ENCODE measurements at regions not wholly inside any gene's neighbourhood (a gene's known extent, or its start where the extent isn't known, plus 50 kb on each side); places are given as distances from the start of the nearest gene placed in this dataset.
A peak's percentile ranks its signal among the peaks of the same experiment; 100 is the strongest.

- Histone ChIP-seq H3K9ac (ENCODE audit: low read length) (no peak overlapping the region), H4K20me1 (ENCODE audit: insufficient read depth, low read length) (no peaks in the 10 kb centered on the region), H3K79me2 (ENCODE audit: insufficient read depth, low read length) (no peaks in the 10 kb centered on the region), H3K4me1 (ENCODE audit: insufficient read depth, low read length) (peaks cover 4% of the 10 kb centered on the region), H2AFZ (ENCODE audit: low read depth, low read length) (no peak overlapping the region), H3K36me3 (ENCODE audit: insufficient read depth, low read length) (no peaks in the 10 kb centered on the region), H3K4me3 (ENCODE audit: insufficient read depth, low read depth, low read length) (no peak overlapping the region), H3K9me3 (ENCODE audit: insufficient read depth, low read depth, low read length) (no peaks in the 10 kb centered on the region), H3K27me3 (ENCODE audit: insufficient read depth, low read length) (peaks cover 14% of the 10 kb centered on the region), H3K4me2 (ENCODE audit: low read length) (no peak overlapping the region), H3K27ac (ENCODE audit: low read depth, low read length) (no peak overlapping the region)
- no peak for FAIRE-seq
- Mint-ChIP-seq H3K36me3 (ENCODE audit: low read depth, unreplicated experiment) (no peaks in the 10 kb centered on the region), H3K27ac (ENCODE audit: unreplicated experiment) (no peak overlapping the region), H3K4me1 (ENCODE audit: low read depth, unreplicated experiment) (peaks cover 15% of the 10 kb centered on the region), H3K27me3 (ENCODE audit: low read depth, unreplicated experiment) (no peaks in the 10 kb centered on the region), H3K9me3 (ENCODE audit: unreplicated experiment) (peaks cover 4% of the 10 kb centered on the region), H3K4me3 (ENCODE audit: unreplicated experiment) (no peak overlapping the region)
- TF ChIP-seq CTCF (IDR thresholded peaks at IDR 0.05; ENCODE audit: insufficient read depth, low read depth, low read length), result no peak
- peak; percentile 40 for DNase-seq (ENCODE audit: low read depth)
Measured at GRCh38 chr18:76699923-76700322, 122.4 kb upstream of the ZNF236 start.

GRCh38 chr18:76697441-76697901, 124.9 kb upstream of the ZNF236 start:
- peak; percentile 46 for DNase-seq (ENCODE audit: low read depth)
- Histone ChIP-seq H3K27me3 (ENCODE audit: insufficient read depth, low read length) (peaks cover 10% of the 10 kb centered on the region), H3K27ac (ENCODE audit: low read depth, low read length) (no peak overlapping the region), H3K9me3 (ENCODE audit: insufficient read depth, low read depth, low read length) (no peaks in the 10 kb centered on the region), H3K9ac (ENCODE audit: low read length) (peak overlapping the region; percentile 62), H3K4me1 (ENCODE audit: insufficient read depth, low read length) (peaks cover 4% of the 10 kb centered on the region), H4K20me1 (ENCODE audit: insufficient read depth, low read length) (no peaks in the 10 kb centered on the region), H3K79me2 (ENCODE audit: insufficient read depth, low read length) (no peaks in the 10 kb centered on the region), H3K4me3 (ENCODE audit: insufficient read depth, low read depth, low read length) (peak overlapping the region; percentile 45), H3K36me3 (ENCODE audit: insufficient read depth, low read length) (no peaks in the 10 kb centered on the region), H3K4me2 (ENCODE audit: low read length) (peak overlapping the region; percentile 80), H2AFZ (ENCODE audit: low read depth, low read length) (peak overlapping the region; percentile 84)
- FAIRE-seq, result no peak
- Mint-ChIP-seq H3K27me3 (ENCODE audit: low read depth, unreplicated experiment) (no peaks in the 10 kb centered on the region), H3K4me3 (ENCODE audit: unreplicated experiment) (peak overlapping the region; percentile 20), H3K9me3 (ENCODE audit: unreplicated experiment) (no peaks in the 10 kb centered on the region), H3K4me1 (ENCODE audit: low read depth, unreplicated experiment) (peaks cover 15% of the 10 kb centered on the region), H3K36me3 (ENCODE audit: low read depth, unreplicated experiment) (no peaks in the 10 kb centered on the region), H3K27ac (ENCODE audit: unreplicated experiment) (peak overlapping the region; percentile 68)
- TF ChIP-seq EZH2 (IDR thresholded peaks at IDR 0.05; ENCODE audit: insufficient read depth, low read length), result no peak
- TF ChIP-seq CTCF (IDR thresholded peaks at IDR 0.05; ENCODE audit: insufficient read depth, low read depth, low read length), result no peak

GRCh38 chr18:76691800-76692199, 130.6 kb upstream of the ZNF236 start:
- DNase-seq (ENCODE audit: low read depth), result no peak
- peaks cover 7% of the 10 kb centered on the region for H3K4me1 ChIP-seq (ENCODE audit: insufficient read depth, low read length)
- Mint-ChIP-seq H3K9me3 (ENCODE audit: unreplicated experiment) (no peaks in the 10 kb centered on the region), H3K27me3 (ENCODE audit: low read depth, unreplicated experiment) (peaks cover 2% of the 10 kb centered on the region), H3K27ac (ENCODE audit: unreplicated experiment) (no peak overlapping the region), H3K4me3 (ENCODE audit: unreplicated experiment) (no peak overlapping the region), H3K36me3 (ENCODE audit: low read depth, unreplicated experiment) (no peaks in the 10 kb centered on the region), H3K4me1 (ENCODE audit: low read depth, unreplicated experiment) (peaks cover 6% of the 10 kb centered on the region)
- peaks cover 10% of the 10 kb centered on the region for H3K27me3 ChIP-seq (ENCODE audit: insufficient read depth, low read length)
- H3K4me3 ChIP-seq (ENCODE audit: insufficient read depth, low read depth, low read length), result no peak overlapping the region
- no peaks in the 10 kb centered on the region for H3K9me3 ChIP-seq (ENCODE audit: insufficient read depth, low read depth, low read length)
- FAIRE-seq, result no peak
- no peak overlapping the region for H2AFZ ChIP-seq (ENCODE audit: low read depth, low read length)
- no peak overlapping the region for H3K27ac ChIP-seq (ENCODE audit: low read depth, low read length)
- H3K36me3 ChIP-seq (ENCODE audit: insufficient read depth, low read length), result no peaks in the 10 kb centered on the region
- no peaks in the 10 kb centered on the region for H3K79me2 ChIP-seq (ENCODE audit: insufficient read depth, low read length)
- H3K4me2 ChIP-seq (ENCODE audit: low read length), result no peak overlapping the region
- no peak overlapping the region for H3K9ac ChIP-seq (ENCODE audit: low read length)
- no peak for TF ChIP-seq EZH2 (IDR thresholded peaks at IDR 0.05; ENCODE audit: insufficient read depth, low read length)
- TF ChIP-seq CTCF (IDR thresholded peaks at IDR 0.05; ENCODE audit: insufficient read depth, low read depth, low read length), result no peak
- H4K20me1 ChIP-seq (ENCODE audit: insufficient read depth, low read length), result no peaks in the 10 kb centered on the region

All from astrocyte (in vitro differentiated cells and primary cell).